Non-pigmented ciliary epithelial cell (primary cell): ENCODE measurements at regions not wholly inside any gene's neighbourhood (a gene's known extent, or its start where the extent isn't known, plus 50 kb on each side); places are given as distances from the start of the nearest gene placed in this dataset.

ENCODE experiments used
- DNase-seq: peaks from one replicate; pipeline ENCODE4 v3.0.0-alpha.2; 2010; ENCODE audit warnings: low read depth

DNA sequence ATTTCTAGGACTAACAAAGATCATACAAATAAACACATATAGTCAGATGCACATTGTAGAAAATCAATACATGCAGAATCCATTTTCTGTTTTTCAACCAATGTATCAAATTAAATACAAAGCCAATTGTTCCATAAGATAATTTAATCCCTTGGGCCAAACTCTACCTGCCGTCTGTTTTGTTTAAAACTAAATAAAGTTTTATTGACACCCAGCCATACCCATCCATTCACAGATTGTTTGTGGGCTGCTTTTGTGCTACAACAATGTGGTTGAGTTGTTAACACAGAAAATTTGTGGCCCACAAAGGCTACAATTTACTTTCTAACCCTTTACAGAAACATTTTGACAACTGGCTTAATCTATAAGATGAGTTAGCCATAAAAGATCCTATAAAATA lies 484.0 kb upstream of the ID2 start:
- no peak for DNase-seq

DNA sequence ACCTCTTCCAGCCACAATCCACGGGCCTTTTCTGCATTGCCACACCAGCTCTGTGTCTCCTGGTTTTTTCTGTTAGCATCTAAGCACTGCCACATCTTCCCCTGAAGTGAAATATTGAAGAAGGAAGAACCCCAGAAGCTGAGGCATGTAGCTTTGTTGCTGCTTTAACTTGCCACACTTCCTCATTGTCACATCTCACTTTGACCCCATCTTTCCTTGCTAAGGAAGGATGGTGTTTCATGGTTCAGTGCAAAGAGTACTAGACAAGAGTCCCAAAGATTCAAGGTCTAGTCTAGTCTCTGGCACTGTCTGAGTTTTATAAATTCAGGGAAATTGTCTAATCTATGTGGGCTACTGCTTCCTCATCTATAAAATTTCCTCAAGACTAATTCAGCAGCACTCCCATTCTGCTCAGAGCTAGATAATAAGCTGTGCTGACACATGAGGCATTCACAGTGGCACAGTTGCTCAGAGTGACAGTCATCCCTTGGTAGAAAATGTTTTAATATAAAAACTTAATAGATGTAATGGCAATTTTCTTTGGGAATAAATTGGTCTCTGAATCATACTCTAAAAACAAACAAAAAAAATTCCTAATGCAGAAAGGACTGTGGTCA lies 483.0 kb upstream of the ID2 start:
- no peak for DNase-seq

DNA sequence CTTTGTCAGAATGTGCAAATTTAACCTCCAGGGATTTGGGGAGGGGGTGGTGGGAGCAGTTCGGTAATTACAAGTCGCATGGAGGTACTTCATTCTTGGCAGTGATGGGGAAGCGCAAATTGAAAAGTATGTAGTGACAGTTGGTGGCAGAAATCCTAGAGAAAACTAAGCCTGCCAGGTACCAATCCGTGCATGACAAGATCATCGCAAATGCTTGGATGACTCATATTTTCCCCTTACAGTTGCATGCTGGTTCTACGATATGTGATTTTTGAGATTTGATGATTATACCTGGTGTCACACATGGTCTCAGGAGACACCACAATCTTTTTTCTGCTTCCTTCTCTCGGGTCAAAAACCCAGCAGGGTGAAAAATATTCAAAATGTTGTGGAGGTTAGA lies 479.7 kb upstream of the ID2 start:
- DNase-seq = no peak

DNA sequence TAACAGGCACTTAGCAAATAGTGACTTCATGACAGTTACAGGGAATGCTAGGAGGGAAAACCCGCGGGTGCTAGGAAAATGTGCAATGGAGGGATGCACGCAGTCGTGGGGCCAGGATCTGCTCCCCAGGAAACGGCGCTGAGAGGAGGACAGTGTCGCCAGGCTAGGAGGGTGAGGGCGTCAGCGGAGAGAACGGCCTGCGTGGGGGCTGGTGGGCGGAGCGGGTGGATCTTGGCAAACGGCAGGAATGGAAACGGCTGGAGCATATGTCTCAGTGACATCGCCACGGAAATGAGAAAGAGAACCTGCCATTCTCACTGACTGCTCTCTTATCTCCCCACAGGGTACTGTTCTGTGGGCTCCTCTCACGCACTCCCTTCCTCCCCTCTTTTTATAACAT lies 478.5 kb upstream of the ID2 start:
- DNase-seq = no peak

DNA sequence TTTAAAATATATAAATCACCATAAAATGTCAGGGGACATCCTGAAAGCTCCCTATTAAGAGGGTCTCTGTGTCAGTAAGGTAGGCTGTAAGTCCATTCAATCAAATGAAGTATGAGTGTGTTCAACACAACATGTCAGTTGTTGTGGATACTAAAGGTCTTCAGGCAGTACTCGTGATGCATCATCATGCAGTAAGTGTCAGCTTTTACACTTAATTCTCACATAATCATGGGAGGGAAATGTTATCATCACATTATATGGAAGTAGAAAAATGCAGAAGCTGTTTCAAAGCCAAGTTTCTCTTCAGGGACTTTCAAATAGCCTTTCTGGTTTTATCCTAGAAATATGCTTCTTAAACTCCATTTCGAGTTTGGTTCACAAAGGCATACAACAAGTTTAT lies 477.1 kb upstream of the ID2 start:
- no peak for DNase-seq

DNA sequence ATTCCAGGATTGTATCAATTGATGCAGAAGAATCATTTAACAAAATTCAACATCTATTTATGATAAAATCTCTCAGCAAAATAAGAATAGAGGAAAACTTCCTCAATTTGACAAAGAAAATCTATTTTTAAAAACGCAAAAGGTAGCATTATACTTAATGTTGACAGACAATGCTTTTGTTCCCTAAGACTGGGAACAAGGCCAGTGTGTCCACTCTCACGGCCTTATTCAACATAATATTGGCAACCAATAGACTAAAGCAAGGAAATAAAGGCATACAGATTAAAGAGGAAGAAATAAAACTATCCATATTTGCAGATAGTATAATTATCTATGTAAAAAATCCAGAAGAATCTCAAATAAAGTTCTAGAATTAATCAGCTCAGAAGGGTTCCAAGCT lies 472.4 kb upstream of the ID2 start:
- DNase-seq = no peak

DNA sequence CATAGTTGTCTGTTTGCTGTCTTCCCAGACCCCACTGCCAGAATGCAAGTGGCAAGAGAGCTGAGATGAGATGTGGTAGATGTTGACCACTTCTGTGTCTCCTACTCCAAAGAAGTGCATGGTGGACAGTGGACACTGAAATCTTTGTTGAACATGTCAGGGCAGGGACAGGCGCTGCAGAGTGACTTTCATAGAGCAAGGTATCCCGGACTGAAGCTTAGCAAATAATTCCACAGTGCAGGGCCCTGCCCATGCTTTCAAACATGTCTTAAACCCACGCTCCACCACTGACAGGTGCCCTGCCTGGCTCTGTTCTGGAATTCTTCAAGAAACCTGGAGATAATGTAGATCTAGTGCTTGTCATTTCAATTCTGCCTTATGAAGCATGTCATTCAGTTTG lies 470.5 kb upstream of the ID2 start:
- DNase-seq = no peak

DNA sequence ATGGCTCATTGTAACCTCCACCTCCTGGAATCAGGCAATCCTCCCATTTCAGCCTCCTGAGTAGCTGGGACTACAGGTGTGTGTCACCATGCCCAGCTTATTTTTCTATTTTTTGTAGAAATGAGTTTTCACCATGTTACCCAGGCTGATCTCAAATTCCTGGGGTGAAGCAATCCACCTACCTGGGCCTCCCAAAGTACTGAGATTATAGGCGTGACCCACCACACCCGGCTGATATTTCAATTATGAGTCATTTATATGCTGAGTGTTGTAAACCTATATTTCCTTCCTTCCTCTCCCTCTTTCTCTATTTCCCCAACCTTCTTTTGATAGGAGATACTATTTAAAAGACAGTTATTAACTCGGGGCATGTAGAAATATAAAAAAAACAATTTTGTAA lies 469.6 kb upstream of the ID2 start:
- no peak for DNase-seq

DNA sequence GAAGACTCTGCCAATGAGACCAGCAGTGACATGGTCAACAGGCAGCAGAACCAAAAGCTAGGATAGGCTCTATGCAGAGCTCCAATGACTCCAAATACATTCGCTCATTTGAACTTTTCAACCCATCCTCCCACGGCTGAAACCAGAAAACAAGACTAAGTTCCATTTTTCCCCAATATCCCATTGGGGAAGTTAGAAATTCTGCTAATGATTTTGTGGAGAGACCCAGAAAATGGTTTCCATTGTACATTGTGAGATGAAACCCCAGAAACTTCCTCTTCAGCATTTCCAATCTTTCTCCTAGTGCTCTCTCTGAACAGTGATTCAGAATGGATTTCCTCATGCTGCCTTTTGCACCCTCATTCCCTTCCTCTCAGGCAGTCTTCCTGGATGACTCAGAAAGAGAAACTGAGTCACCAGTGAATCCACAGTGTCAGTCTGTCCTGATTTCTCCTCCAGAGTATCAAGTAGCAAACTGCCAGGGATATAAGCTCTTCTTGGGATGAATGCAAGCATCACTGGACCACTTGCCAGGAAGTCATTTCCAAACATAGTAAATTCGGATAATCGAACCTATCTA lies 467.7 kb upstream of the ID2 start:
- DNase-seq = no peak

DNA sequence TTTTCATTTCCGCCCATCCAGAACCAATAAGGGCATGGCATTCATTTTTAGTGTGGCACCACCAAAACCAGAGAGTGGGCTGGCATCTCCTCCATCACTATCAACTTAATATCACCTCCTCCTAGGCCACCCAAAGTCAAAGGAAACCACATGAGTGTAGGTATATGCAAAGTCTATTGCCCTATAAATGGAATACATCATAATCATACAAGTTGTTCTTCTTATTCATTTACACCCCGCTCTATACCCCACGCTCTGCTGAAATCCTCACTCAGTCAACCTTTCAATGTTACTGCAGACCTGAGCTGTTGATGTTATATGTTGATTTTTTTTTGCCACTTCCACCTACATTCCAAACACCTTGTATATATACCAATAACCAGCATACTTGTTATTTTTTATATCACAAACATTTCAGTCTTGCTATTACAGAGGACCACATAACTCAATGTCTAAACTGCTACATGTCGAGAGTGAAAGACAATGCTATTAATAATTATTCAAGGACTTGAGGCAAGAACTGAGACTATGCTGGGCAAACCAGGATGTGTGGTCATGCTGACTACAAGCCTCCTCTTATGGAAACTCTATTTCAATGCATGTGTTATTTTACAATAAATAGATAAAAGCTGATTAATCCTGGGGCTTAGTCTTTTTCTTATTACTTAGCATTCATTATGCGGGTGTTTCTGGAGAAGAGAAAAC lies 466.5 kb upstream of the ID2 start:
- no peak for DNase-seq

DNA sequence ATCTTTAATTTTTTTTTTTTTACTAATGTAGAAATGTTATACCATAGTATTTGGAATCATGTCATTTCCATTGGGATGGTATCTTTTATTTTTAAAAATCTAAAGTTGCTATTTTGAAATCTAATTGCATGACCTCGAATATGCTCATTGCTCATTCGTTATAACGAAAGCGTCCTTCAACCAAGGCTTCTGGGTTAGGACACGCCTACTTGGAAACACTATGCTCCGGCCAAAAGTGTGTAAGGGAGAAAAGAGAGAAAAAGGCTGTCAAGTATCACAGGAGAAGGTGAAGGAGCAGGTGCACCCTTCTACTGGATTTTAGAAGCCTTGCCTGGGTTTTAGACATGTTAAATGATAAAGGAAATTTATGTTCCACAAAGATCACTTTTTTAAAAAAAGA lies 465.9 kb upstream of the ID2 start:
- no peak for DNase-seq

DNA sequence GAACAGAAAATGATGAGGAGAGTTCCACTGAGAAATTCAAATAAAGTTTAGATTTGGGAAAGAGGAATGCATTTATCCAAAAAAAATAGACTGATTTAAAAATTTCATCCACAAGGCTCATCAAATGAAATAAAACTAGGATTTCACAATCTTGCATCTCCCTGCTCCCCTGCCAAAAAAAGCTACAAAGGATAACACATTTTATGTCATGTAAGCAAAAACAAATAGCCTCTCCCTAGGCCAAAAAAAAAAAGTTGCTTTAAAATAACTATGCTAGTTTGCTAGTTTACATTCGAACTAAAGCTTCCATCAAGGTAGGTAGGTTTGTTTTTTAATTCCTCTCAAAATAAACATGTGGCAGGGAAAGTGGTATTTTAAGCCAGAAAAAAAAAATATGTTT lies 465.5 kb upstream of the ID2 start:
- DNase-seq = no peak

DNA sequence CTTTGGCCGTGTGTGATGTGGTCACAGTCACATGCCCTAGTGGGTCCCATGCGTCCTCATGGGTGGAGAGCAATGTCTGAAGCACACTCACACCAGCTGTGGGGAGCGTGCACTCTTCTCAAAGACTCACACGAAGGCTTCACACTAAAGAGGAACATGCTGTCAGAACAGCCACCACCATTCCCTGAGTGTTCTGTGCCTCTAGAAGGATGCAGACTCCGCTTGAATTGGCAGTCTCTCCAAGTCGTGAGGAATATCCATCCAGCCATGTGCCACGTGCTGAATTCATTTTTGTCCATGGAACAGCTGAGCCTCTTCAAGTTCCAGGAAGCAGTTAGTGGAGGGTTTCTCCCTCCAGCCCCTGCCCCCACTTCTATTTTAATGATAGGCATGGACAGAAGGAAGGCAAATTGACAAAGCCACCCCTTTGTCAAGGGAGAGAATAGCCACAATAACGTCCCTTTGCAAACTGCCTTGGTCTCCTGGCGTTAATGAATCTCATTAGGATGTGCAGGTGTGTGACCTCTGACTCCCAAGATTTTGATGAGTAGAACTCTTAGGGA lies 464.3 kb upstream of the ID2 start:
- DNase-seq = no peak

DNA sequence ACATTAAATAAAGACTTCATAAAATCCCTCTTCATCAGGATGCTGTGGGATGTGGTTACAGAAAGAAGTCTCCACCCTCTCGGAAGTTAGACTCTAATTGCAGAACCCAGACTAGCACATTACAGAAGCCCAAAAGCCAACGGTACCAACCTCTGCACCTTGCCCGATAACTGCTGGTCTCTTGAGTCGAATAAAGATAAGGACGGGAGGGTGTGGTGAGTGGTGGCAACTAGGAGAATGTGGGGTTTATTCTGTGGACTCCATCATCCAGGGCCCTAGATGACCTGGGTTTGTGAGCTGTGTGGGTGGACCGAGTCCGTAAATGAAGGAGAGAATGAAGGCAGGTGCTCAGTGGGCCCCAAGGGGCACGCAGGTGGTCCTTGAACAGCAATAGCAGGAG lies 462.8 kb upstream of the ID2 start:
- no peak for DNase-seq

DNA sequence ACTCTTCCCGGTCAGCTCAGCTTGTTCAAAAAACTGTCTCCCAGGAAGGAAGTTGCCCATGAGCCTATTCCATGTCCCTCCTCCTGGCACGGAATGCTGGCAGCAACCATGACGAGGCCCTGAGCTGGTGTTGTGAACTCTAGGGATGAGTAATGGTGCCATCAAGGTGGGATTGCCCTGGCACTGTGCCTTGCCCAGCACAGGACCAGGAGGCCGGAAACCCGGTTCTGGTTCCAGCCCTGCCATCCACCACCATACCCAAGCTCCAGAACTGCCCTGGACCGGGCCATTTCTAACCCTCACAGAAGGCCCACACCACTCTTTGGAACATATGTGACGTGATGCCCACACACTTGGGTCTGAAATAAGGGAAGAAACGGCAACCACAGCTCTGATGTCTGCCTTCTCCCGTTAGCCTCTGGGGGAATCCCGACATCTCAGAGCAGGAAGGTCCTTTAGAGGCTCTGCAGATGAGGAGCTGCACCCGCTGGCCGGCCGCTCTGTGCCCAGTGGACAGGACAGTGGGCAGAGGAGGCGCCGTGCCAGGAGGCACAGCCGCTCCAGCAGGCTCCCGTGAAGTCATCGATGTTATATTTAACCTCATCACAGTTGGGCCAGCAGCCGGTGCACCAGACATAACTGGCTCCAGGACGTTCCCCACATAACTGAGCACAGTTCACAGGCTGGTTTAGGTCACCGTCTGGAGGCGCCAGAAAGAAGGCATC lies 462.1 kb upstream of the ID2 start:
- DNase-seq = no peak

DNA sequence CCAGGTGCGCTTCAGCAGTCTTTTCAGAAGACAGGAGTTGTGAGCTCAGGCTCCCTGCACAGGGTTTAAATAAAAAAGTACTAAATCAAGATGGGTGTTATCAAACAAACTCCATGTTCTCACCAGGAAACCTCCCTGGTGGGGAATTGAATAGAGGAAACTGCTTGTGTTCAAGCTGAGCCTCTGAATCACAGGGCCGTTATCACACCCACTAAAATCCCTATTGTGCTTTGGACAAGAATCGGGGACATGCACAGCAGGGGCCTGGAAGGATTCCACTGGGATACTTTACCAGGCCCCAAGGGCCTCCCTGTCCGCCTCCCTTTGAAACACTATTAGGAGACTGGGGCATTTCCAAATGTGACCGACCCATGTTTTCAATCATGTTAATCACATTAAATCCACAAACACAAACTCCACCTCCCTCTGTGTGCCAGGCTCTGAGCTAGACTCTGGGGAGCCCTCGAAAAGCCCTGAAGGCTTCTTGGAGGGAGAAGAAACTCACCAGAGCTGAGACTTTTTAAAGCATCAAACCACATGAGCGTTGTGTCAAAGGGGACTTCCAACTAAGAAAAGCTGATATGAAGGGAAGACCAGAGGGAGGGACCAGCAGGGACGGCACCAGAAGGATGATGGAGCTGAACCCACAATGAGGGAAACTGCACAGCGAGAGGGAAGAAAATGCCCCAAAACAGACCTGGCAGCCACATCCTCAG lies 458.7 kb upstream of the ID2 start:
- DNase-seq = no peak

DNA sequence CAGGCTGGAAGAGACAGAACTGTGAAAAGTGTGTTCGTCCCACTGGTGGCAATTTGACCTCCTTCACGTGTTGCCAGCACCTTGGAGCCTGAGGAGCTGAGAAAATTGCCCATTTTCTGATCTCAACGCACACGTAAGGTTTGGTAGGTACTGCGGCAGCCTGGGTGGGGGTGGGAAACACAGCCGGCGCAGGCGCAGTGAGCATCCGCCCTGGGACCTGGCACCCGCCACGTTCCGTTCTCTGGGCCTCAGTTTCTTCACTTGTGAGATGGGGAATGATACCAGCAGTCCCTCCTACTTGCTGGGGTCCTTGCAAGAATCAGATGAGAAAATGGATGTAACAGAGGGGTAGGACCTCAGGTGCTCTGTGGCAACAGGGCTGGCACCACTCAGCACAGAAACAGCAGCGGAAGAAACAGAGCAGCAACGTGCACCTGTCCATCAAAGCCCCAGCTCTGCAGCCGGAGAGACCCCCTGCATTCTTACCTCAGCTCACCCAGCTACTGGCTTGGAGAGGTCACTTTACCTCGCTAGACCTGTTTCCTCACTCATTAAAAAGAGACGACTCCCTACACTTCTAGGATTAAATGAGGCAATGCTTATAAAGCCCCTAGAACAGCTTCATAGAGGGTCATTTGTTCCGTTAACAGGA lies 458.0 kb upstream of the ID2 start:
- DNase-seq = no peak

DNA sequence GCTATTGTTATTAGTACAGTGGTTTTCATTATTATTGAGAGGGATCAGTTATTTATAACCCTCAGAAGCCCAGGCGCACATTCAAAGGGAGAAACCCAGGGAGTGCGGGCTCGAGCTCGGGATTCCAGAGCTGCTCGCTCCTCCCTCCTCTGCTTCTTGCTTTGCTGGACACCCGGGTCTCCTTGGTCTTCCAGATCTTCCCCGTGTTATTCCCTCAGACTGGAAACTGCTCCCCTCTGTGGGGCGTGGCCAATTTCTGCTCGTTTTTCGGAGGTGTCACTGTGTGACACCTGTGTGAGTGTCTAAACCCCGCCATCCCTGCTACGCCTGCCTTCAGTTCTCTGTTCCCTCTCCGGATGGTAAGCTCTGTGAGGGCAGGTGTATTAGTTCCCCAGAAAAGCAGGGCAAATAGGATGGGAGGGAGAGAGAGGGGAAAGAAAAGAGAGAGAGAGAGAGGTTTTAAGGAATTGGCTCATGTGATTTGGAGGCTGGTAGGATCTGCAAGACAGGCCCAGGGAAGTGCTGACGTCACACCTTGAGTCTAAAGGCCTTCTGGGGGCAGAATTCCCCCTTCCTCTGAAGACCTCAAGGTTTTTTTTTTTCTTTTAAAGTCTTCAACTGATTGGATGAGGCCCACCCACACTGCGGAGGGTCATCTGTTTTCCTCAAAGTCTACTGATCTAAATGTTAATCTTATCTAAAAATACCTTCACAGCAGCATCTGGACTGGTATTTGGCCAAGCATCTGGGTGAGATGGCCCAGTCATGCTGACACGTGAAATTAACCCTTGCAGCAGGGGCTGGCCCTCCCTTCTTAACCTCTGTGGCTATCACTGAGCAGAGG lies 457.3 kb upstream of the ID2 start:
- no peak for DNase-seq

DNA sequence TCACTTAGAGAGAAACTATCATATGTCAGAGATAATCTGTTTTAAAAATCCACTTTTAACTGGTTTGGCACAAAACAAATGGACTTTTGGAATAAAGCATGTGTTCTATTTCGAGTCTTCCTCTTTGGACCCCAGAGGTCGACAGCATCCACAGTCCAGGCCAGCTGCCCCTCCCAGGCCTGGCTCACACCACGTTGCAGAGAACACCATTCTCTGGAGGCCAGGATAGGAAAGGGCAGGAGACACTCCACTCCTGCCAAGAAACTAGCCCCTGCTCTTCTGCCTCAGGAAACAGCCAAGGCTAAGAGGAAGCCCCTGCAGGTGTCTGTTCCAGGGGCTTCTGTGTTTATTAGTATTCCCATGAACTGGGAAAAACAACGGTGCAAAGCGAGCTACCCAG lies 456.6 kb upstream of the ID2 start:
- DNase-seq = no peak

DNA sequence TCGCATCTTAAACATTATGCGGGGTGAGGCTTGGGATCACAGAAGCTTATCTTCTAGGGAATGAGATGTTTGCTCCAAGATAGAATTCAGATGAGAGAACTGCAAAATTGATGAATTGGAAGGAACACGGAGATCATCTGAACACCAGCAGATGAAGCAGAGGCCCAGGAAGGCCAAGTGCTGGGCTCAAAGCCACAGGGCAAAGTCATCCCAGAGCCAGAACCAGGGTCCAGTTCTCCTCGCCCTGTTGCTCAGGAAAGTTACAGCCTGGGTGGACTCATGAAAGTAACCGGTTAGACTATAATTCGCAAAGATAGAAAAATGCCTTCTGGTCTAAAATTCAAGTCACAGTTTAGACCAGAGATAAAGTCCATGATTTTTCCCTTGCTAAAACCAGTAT lies 456.1 kb upstream of the ID2 start:
- DNase-seq = no peak

DNA sequence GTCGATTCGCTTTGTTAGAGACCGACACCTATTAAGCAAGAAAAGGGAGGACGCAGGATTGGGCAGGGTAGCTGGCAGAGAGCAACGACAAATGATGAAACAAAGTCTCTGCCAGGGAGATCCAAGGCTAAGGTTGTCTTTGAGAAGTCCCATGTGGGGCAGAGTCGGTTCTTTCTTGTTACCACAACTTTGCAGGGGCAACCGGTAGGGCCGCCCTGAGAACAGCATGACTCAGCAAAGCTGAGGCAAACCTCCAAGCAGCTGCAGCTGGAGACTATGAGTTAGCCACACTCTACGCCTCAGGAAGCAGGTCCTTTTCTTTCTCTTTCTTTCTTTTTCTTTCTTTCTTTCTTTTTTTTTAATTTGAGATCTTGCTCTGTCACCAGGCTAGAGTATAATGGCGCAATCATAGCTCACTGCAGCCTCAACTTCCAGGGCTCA lies 452.3 kb upstream of the ID2 start:
- DNase-seq = no peak
